ENCODE measurements at regions not wholly inside any gene's neighbourhood (a gene's known extent, or its start where the extent isn't known, plus 50 kb on each side); places are given as distances from the start of the nearest gene placed in this dataset.

DNA sequence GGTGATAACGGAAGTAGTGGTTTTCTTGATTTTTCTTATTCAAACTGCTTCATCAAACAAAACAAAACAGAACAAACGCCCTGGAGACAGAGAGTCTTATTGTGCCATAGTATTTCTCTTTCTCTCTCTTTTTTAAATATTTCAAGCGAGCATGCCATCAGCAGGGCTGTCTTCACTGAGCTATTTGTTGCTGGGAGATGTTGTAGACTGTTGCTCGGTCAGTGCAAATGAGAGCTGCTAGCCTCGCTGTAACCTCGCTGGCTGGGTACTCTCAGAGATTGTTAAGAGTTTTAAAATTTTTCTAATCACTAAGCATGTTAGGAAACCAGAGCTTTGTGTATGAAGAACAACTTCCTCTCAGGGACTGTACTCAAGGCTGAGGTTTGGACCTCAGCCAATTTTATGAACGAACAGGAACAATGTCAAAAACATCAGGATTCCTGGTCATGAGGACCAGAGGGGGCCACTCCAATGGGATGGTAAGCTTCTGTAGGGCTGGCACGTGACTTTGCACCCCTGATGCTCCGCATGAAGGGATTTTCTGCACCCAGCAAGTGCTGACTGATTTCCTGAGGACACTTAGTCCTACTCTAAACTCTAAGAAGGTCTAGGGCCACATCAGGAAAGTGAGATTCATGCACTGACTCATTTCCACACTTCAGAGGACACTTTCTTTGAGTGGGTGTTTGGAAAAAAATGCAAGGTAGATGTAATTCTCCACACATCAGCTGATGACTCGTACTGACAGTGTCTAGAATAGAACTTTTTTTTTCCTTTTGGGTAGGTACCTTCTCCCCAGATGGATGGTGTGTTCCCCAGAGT lies 59.8 kb upstream of the IL1R1 start:
- Histone ChIP-seq H3K4me1 (peaks cover 12 to 21% (median 15%) of the 10 kb centered on the region in 4 donors), H3K9me3 (no peaks in the 10 kb centered on the region), H3K36me3 (no peaks in the 10 kb centered on the region), H3K4me3 (no peak overlapping the region), H3K27me3 (no peaks in the 10 kb centered on the region), H3K27ac (peak overlapping the region in 4 of 5 donors; percentile 8 to 81 (median 72))
- TF ChIP-seq POLR2AphosphoS5 (IDR thresholded peaks at IDR 0.05) (peak in 1 of 3 donors; percentile 21), EP300 (IDR thresholded peaks at IDR 0.05) (no peak)
- 25 to 36% (median 27%) methylated on average over 10 of the region's 10 CpGs for WGBS, 5 donors
- peak in 1 of 2 donors; percentile 81 for DNase-seq
- intact Hi-C loops (cut with DNase I; ENCODE audit: low total_unique reads) = no loop called here

DNA sequence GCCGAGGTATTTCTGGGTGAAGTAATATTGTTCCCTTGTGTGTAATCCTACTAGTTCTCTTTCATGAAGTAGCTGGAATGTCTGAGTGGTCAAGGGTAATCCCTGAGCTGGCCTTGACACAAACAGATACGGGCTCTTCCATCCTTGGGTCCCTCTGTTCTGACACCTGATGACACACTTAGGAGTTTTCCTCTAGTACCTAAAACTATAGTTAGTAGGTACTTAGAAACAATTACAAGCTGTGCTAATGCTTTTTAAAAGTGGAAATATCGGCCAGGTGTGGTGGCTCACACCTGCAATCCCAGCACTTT lies 59.2 kb upstream of the IL1R1 start:
- Histone ChIP-seq H3K27ac (peak overlapping the region in 4 of 5 donors; percentile 8 to 81 (median 72)), H3K27me3 (no peaks in the 10 kb centered on the region), H3K4me3 (no peak overlapping the region), H3K9me3 (no peaks in the 10 kb centered on the region), H3K4me1 (peaks cover 12 to 21% (median 15%) of the 10 kb centered on the region in 4 donors), H3K36me3 (no peaks in the 10 kb centered on the region)
- no peak for DNase-seq
- 71 to 93% (median 87%) methylated on average over 3 of the region's 3 CpGs for WGBS, 5 donors
- intact Hi-C loops (cut with DNase I; ENCODE audit: low total_unique reads) = no loop called here
- TF ChIP-seq, protein P1, sequence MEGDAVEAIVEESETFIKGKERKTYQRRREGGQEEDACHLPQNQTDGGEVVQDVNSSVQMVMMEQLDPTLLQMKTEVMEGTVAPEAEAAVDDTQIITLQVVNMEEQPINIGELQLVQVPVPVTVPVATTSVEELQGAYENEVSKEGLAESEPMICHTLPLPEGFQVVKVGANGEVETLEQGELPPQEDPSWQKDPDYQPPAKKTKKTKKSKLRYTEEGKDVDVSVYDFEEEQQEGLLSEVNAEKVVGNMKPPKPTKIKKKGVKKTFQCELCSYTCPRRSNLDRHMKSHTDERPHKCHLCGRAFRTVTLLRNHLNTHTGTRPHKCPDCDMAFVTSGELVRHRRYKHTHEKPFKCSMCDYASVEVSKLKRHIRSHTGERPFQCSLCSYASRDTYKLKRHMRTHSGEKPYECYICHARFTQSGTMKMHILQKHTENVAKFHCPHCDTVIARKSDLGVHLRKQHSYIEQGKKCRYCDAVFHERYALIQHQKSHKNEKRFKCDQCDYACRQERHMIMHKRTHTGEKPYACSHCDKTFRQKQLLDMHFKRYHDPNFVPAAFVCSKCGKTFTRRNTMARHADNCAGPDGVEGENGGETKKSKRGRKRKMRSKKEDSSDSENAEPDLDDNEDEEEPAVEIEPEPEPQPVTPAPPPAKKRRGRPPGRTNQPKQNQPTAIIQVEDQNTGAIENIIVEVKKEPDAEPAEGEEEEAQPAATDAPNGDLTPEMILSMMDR (IDR thresholded peaks at IDR 0.05) = no peak
- no peak for TF ChIP-seq EP300 (IDR thresholded peaks at IDR 0.05)
- no peak for TF ChIP-seq POLR2A (IDR thresholded peaks at IDR 0.05)

DNA sequence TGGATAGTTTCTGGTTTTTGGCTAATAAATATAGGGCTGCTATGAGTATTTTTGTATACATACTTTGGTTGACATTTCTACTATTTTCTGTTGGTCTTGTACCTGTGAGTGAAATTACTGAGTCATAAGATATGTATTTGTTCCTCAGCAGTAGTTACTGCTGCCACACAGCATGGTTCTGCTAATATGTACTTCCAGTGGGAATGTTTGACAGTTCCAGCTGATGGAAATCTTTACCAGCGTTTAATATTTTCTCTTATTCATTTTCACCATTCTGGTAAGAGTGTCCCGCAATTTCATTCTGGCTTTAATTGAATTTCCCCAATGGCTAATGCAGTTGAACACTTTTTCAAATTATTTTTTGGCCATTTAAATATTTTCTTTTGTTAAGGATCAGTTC lies 57.9 kb upstream of the IL1R1 start:
- 60 to 76% (median 70%) methylated on average over 2 of the region's 2 CpGs for WGBS, 5 donors
- no peak for DNase-seq
- H3K27ac ChIP-seq = no peak overlapping the region
- peaks cover 12 to 21% (median 15%) of the 10 kb centered on the region in 4 donors for H3K4me1 ChIP-seq
- TF ChIP-seq EP300 (IDR thresholded peaks at IDR 0.05) = no peak
- TF ChIP-seq, protein P1 (IDR thresholded peaks at IDR 0.05) = no peak
- TF ChIP-seq POLR2AphosphoS5 (IDR thresholded peaks at IDR 0.05) = no peak
- no peak for TF ChIP-seq POLR2A (IDR thresholded peaks at IDR 0.05)
- intact Hi-C loops (cut with DNase I; ENCODE audit: low total_unique reads) = no loop called here
- no peak overlapping the region for H3K4me3 ChIP-seq
- H3K36me3 ChIP-seq = no peaks in the 10 kb centered on the region
- H3K27me3 ChIP-seq = no peaks in the 10 kb centered on the region
- H3K9me3 ChIP-seq = no peaks in the 10 kb centered on the region

DNA sequence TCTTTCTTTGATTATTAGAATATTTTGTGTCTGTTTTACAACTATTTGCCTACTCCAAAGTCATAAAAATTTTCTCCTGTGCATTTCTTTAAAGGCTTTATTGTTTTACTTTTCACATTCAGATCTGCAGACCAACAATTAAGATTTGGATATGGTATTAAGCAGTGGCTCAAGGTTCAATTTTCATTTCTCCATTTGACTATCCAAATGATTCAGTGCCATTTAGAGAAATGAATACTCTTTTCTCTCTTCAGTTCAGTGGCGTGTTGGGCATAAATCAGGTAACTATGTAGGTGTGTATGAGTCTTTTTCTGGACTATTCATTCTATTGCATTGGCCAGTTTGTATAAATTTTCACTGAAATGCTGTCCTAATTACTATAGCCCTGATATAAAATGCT lies 57.3 kb upstream of the IL1R1 start:
- Histone ChIP-seq H3K4me1 (peaks cover 12 to 21% (median 15%) of the 10 kb centered on the region in 4 donors), H3K4me3 (no peak overlapping the region), H3K27me3 (no peaks in the 10 kb centered on the region), H3K36me3 (no peaks in the 10 kb centered on the region), H3K27ac (no peak overlapping the region), H3K9me3 (no peaks in the 10 kb centered on the region)
- TF ChIP-seq POLR2A (IDR thresholded peaks at IDR 0.05) (no peak), POLR2AphosphoS5 (IDR thresholded peaks at IDR 0.05) (no peak), EP300 (IDR thresholded peaks at IDR 0.05) (no peak)
- TF ChIP-seq, protein P1 (IDR thresholded peaks at IDR 0.05) = no peak
- no peak for DNase-seq
- intact Hi-C loops (cut with DNase I; ENCODE audit: low total_unique reads) = no loop called here
- WGBS, 5 donors = 81 to 89% (median 87%) methylated on average over 1 of the region's 1 CpG
